ENCODE measurements at regions not wholly inside any gene's neighbourhood (a gene's known extent, or its start where the extent isn't known, plus 50 kb on each side); places are given as distances from the start of the nearest gene placed in this dataset.

GRCh38 chr9:90393365-90394152 is 249.1 kb downstream of the DIRAS2 start:
- DNase-seq (ENCODE audit: low read depth in 2 of 2), result no peak

GRCh38 chr9:90394871-90395270 is 247.8 kb downstream of the DIRAS2 start:
- no peak for DNase-seq (ENCODE audit: low read depth in 2 of 2)

GRCh38 chr9:90400091-90400490 is 242.5 kb downstream of the DIRAS2 start:
- no peak for DNase-seq (ENCODE audit: low read depth in 2 of 2)

GRCh38 chr9:90408659-90409058 is 234.0 kb downstream of the DIRAS2 start:
- no peak for DNase-seq (ENCODE audit: low read depth in 2 of 2)

- DNase-seq (ENCODE audit: low read depth in 2 of 2), result no peak
Observed at GRCh38 chr9:90419221-90419851, 223.3 kb downstream of the DIRAS2 start.

- DNase-seq (ENCODE audit: low read depth in 2 of 2), result no peak
Observed at GRCh38 chr9:90420211-90420610, 222.4 kb downstream of the DIRAS2 start.

DNA sequence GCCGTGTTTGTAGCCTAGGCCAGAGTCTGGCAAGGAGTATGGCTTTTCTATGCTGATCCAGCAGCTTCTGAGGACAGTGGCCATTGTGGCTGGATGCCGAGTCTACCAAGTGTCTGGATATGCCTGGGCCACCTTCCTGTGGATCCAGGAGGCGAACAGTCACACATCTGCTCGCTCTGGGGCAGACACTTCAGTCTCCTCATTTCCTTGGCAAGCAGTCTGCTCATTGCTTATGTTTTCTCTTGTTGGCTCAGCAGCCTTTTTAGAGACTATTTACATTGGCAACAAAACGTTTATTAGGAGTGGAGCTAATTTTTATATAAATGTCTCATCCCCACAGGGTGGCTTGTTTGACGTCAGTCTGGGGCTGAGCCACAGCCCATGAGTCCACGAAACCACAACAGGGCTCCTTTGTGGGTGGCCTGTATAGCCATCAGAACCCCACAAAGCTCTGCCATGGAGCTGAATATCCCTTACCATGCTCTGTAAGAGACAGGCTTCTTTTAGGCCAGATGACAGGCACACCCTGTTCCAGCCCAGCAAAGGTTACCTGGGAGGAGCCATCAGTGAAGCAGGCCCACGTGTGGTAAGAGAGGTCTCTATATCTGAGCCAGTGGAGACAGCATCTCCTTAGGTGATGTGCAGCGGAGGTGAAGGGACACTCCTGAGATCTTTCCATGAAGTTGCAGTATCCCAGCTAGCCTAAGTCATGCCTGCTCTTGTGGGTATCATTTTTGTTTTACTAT is 221.7 kb downstream of the DIRAS2 start:
- DNase-seq (ENCODE audit: low read depth in 2 of 2), result no peak

DNA sequence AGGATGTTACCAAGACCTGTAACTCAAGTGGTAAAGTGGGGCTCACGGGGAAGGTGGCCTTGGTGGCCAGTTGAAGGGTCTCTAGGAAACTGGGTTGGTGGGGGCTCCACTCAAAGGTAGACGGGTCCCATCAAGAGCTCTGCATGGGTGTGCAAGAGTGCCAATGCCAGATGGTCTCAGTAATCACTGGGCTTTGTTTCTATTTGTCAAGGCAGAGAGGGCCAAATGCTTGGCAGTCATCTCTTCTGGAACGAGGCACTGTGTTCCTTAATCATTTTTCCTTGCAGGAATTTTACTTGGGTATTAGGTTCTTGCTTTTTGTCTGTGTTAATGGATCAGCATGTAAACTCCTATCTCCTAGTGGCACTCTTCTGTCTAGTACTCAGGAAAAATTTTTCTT is 220.8 kb downstream of the DIRAS2 start:
- no peak for DNase-seq (ENCODE audit: low read depth in 2 of 2)

GRCh38 chr9:90423661-90424193 is 218.9 kb downstream of the DIRAS2 start:
- no peak for DNase-seq (ENCODE audit: low read depth in 2 of 2)

GRCh38 chr9:90428517-90428916 is 214.1 kb downstream of the DIRAS2 start:
- DNase-seq (ENCODE audit: low read depth in 2 of 2), result no peak

- DNase-seq (ENCODE audit: low read depth in 2 of 2), result no peak
Observed at GRCh38 chr9:90432951-90433350, 209.7 kb downstream of the DIRAS2 start.

- no peak for DNase-seq (ENCODE audit: low read depth in 2 of 2)
Observed at GRCh38 chr9:90433398-90433941, 209.2 kb downstream of the DIRAS2 start.

DNA sequence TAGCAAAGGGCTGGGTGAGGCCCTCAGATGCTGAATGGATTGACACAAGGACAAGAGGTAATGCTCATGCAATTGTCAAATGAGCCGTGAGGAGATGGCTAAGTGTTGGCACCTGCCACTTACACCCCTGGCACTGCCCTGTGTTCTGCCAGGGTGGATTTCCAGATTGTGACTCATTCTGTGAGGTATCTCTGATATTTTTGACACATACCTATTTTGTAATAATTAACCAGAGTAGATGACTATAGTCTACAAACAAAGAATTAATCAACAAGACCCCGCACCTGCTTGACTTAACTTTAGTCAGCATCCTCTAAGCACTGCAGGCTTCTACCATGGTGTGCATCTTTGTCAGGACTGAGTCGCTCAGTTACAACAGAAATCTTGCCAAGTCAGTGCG is 200.8 kb downstream of the DIRAS2 start:
- no peak for DNase-seq (ENCODE audit: low read depth in 2 of 2)

DNA sequence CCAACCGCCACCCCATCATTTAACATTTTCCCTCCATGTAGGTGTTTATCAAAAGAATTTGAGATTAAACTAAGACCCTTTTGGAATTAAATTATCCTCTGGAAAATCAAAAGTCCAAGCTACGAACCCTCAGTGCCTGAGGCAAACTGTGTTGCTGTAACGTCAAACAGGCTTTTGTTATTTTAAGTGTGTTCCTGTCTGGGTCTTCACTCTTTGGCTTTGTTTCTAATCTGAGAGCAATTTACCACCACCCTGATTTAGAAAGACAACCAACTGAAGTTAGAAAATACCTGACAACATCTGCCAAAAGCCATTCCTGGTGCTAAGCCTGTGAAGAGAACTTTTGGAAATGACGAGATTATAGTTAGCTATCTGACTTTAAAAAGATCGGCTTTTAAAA is 199.9 kb downstream of the DIRAS2 start:
- no peak for DNase-seq (ENCODE audit: low read depth in 2 of 2)

- DNase-seq (ENCODE audit: low read depth in 2 of 2), result no peak
Observed at GRCh38 chr9:90444609-90445204, 197.9 kb downstream of the DIRAS2 start.

DNA sequence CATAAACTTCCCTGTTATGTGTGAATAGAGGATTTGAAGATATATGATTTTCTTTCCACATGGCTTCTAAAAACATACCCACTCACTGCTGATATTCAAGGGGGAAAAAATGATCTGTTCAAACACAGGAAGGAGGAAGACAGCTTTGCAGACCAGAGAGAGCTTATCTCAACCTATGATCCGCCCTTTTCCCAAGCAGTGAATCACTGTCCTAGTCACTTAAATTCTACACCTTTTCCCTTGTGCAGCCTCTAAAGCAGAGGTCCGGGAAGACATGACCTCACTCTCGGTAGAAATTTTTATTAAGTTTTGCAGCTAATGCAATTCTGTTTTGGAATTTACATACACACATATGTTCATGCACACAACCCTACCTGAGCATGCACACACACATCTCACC is 197.2 kb downstream of the DIRAS2 start:
- no peak for DNase-seq (ENCODE audit: low read depth in 2 of 2)

GRCh38 chr9:90446200-90446948 is 196.2 kb downstream of the DIRAS2 start:
- no peak for DNase-seq (ENCODE audit: low read depth in 2 of 2)

GRCh38 chr9:90447773-90448172 is 194.9 kb downstream of the DIRAS2 start:
- no peak for DNase-seq (ENCODE audit: low read depth in 2 of 2)

DNA sequence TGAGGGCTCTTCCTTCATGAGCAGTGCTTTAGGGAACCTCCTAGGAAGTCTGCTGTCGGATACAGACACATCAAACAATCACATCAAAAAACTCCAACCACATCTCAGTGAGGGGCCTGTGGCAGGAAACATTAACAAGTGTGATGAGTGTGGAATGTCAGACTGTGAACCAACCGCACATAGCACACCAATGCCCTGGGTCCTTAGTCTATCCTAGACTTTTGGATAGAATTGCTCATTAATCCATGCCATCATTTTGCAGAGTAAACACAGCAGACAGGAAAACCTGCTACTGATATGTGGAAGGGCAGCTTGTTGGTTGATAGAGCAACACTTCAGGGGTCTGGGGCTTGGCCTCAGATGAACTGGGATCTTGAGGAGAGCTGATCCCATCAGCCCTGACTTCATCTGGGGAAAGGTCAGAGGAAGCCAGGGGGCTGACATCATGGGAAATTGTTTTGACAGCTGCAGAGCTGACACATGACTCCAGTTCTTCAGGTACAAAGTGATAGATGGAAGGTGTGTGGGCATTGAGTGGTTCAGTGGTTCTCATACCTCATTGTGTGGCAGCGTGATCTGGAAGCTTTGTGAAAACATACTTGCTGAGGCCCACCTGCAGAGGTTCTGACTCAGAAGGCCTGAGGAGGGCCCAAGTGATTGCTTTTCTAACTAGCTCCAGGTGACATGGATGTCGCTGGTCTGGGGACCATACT is 193.3 kb downstream of the DIRAS2 start:
- no peak for DNase-seq (ENCODE audit: low read depth in 2 of 2)

GRCh38 chr9:90451804-90452203 is 190.8 kb downstream of the DIRAS2 start:
- no peak for DNase-seq (ENCODE audit: low read depth in 2 of 2)

All from stimulated activated CD4-positive, alpha-beta T cell treated with anti-CD3 and anti-CD28 coated beads, Interleukin-4, amount 100 ng/mL, for 48 hours (primary cell).